ENCODE measurements at regions not wholly inside any gene's neighbourhood (a gene's known extent, or its start where the extent isn't known, plus 50 kb on each side); places are given as distances from the start of the nearest gene placed in this dataset.

DNA sequence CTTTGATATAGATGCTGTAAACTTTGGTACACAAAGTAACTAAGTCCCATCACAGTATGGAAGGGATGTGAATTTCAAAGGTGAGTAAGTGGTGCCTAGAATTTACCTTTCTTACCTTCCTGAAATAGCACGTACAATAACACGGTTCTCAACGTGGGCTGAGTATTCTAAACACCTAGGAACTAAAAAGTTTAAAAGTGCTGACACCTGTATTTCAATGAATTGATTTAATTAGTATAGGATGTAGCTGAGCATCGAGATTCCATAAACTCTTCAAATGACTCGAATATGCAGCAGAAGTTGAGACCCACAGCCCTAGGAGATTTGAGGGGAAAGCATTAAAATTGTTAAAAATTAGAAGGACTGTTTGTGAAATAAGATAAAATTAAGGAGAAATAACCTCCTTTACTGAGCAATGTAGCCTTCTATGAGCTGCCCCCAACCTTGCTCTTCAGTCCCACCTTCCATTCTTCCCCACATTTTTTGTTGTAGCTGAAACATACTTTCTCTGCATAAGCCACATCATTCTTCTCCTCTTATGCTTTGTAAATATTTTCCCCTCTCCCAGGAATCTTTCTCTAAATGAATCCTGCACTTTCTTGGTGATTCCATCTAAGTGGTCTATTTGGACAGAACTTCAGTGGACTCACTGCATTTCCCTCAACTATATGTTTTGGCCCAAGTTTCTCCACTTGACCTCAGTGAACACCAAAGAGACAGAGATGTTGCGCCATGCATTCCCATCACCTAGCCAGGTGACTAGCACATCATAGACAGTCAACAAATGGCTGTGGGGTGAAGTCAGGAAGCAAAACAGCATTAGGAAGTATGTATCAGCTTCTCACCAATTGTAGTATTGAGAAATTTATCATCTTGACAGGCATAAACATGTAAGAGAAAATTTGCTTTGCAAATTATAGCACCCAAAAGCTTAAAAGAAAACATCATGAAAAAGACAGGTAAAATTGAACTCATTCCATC, 156.5 kb upstream of the TAS2R1 start:
- CTCF ChIA-PET (ENCODE audit: unreplicated experiment): no interaction called here
- Histone ChIP-seq H2AFZ (ENCODE audit: low read length) (no peak overlapping the region), H3K4me3 (ENCODE audit: low read depth, low read length, poor library complexity, severe bottlenecking) (no peak overlapping the region), H4K20me1 (ENCODE audit: insufficient read depth, low read length) (no peaks in the 10 kb centered on the region), H3K79me2 (ENCODE audit: insufficient read depth, low read depth, low read length) (no peaks in the 10 kb centered on the region), H3K27ac (ENCODE audit: low read depth, low read length, poor library complexity, severe bottlenecking) (no peak overlapping the region), H3K36me3 (ENCODE audit: insufficient read depth, low read length) (no peaks in the 10 kb centered on the region), H3K4me1 (ENCODE audit: insufficient read depth, low read length, poor library complexity, severe bottlenecking) (no peaks in the 10 kb centered on the region), H3K9me2 (ENCODE audit: insufficient read depth, low read length) (no peaks in the 10 kb centered on the region), H3K4me2 (ENCODE audit: low read length) (no peak overlapping the region), H3K9me3 (ENCODE audit: low read length) (no peaks in the 10 kb centered on the region)
- intact Hi-C loops (cut with micrococcal nuclease; ENCODE audit: unreplicated experiment): no loop called here
- BruUV-seq (replicated peaks): no TSS peak
- no peak for DNase-seq (ENCODE audit: low spot score)
- TF ChIP-seq EZH2phosphoT487 (IDR thresholded peaks at IDR 0.05; ENCODE audit: borderline replicate concordance, low read depth, low read length) (no peak), CTCF (conservative IDR thresholded peaks at IDR 0.05; ENCODE audit: low read length) (no peak)
- POLR2A ChIA-PET: interaction anchor here (0.9 kb wide), 1 partner anchor 121 kb away, joined by 3 read pairs; no protein-coding TSS in a partner anchor

- Histone ChIP-seq H3K27ac (ENCODE audit: low read depth, low read length, poor library complexity, severe bottlenecking) (no peak overlapping the region), H3K36me3 (ENCODE audit: insufficient read depth, low read length) (no peaks in the 10 kb centered on the region), H3K4me2 (ENCODE audit: low read length) (no peak overlapping the region), H3K4me3 (ENCODE audit: low read depth, low read length, poor library complexity, severe bottlenecking) (no peak overlapping the region), H3K9me3 (ENCODE audit: low read length) (no peaks in the 10 kb centered on the region), H4K20me1 (ENCODE audit: insufficient read depth, low read length) (no peaks in the 10 kb centered on the region), H3K79me2 (ENCODE audit: insufficient read depth, low read depth, low read length) (no peaks in the 10 kb centered on the region), H3K4me1 (ENCODE audit: insufficient read depth, low read length, poor library complexity, severe bottlenecking) (no peaks in the 10 kb centered on the region), H3K9me2 (ENCODE audit: insufficient read depth, low read length) (no peaks in the 10 kb centered on the region), H2AFZ (ENCODE audit: low read length) (no peak overlapping the region)
- no peak for DNase-seq (ENCODE audit: low spot score)
- intact Hi-C loops (cut with micrococcal nuclease; ENCODE audit: unreplicated experiment): no loop called here
- ChIA-PET CTCF (ENCODE audit: unreplicated experiment) (no interaction called here), POLR2A (interaction anchor here (0.7 to 0.9 kb wide), 2 partner anchors 122 to 268 kb away, joined by 3 read pairs; no protein-coding TSS in a partner anchor)
- no TSS peak for BruUV-seq (replicated peaks)
- TF ChIP-seq EZH2phosphoT487 (IDR thresholded peaks at IDR 0.05; ENCODE audit: borderline replicate concordance, low read depth, low read length) (no peak), CTCF (conservative IDR thresholded peaks at IDR 0.05; ENCODE audit: low read length) (no peak)
Observed at GRCh38 chr5:9785751-9786150, 155.6 kb upstream of the TAS2R1 start.

- ChIA-PET POLR2A (no interaction called here), CTCF (ENCODE audit: unreplicated experiment) (no interaction called here)
- TF ChIP-seq CTCF (conservative IDR thresholded peaks at IDR 0.05; ENCODE audit: low read length): no peak
- TF ChIP-seq EZH2phosphoT487 (IDR thresholded peaks at IDR 0.05; ENCODE audit: borderline replicate concordance, low read depth, low read length): no peak
- Histone ChIP-seq H3K79me2 (ENCODE audit: insufficient read depth, low read depth, low read length) (no peaks in the 10 kb centered on the region), H3K4me1 (ENCODE audit: insufficient read depth, low read length, poor library complexity, severe bottlenecking) (no peaks in the 10 kb centered on the region), H3K9me3 (ENCODE audit: low read length) (no peaks in the 10 kb centered on the region), H3K27ac (ENCODE audit: low read depth, low read length, poor library complexity, severe bottlenecking) (no peak overlapping the region), H4K20me1 (ENCODE audit: insufficient read depth, low read length) (no peaks in the 10 kb centered on the region), H2AFZ (ENCODE audit: low read length) (no peak overlapping the region), H3K36me3 (ENCODE audit: insufficient read depth, low read length) (no peaks in the 10 kb centered on the region), H3K9me2 (ENCODE audit: insufficient read depth, low read length) (no peaks in the 10 kb centered on the region), H3K4me3 (ENCODE audit: low read depth, low read length, poor library complexity, severe bottlenecking) (no peak overlapping the region), H3K4me2 (ENCODE audit: low read length) (no peak overlapping the region)
- intact Hi-C loops (cut with micrococcal nuclease; ENCODE audit: unreplicated experiment): no loop called here
- no peak for DNase-seq (ENCODE audit: low spot score)
- no TSS peak for BruUV-seq (replicated peaks)
Observed at GRCh38 chr5:9784231-9784630, 154.1 kb upstream of the TAS2R1 start.
